HG03575 (cell line): ENCODE measurements at regions not wholly inside any gene's neighbourhood (a gene's known extent, or its start where the extent isn't known, plus 50 kb on each side); places are given as distances from the start of the nearest gene placed in this dataset.
A peak's percentile ranks its signal among the peaks of the same experiment; 100 is the strongest.

Source experiments
- ATAC-seq: cut with Tn5 transposase; IDR thresholded peaks from one replicate; pipeline ENCODE4 v1.9.1; 2021; ENCODE audit not compliant: unreplicated experiment, insufficient number of reproducible peaks, low FRiP score; ENCODE audit errors: extremely low read depth

DNA sequence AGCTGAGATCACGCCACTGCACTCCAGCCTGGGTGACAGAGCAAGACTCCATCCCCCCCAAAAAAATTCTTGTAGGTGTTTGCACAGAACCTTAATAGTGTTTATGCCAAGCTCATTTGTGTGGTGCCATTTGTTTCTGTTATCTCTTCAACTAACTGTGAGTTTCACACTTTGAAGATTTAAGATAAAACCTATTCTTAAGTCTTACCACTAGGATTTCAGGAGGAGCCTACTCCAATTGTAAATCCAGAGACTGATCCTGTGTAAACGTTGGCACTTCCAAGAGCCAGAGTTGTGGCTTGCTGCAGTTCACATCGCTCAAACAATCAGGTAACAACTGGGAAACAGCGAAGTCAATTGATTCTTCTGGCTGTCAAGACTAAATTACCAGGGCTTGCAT lies 242.4 kb upstream of the SATB1 start:
- no peak for ATAC-seq

DNA sequence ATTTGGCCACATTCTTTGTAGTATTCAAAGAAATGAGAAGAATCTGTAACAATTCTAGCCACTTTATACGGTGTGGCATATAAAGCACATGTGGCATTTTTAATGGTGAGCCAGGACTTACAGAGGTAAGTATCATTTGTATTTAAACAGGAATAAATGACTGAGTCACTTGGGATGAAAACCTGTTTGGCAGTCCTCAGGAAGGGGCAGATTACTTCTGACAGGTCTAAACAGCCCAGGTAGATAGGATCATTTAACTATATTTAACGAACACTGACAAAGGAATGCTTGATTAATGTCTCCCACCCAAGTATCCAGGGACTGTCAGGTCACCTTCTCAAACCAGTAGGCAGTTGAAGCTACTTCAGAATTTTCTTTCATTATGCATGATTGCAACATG lies 241.5 kb upstream of the SATB1 start:
- no peak for ATAC-seq

DNA sequence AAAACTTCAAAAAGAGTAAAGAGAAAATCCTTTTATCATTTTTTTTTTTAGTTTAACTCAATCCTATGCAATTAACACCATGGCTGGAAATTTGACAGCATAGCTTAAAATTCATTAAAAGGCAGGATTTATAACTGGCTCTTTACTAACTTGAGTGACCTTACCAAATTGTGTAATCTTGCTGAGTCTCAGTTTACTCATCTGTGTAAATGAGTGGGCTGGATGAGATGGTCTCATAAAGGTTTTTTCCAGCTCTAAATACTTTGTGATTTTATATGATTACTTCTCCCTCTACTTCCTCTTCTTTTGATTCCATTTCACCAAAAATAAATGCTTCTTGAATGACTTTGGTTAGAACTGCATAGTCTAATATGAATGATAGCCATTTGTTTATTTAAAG lies 234.9 kb upstream of the SATB1 start:
- ATAC-seq: no peak

DNA sequence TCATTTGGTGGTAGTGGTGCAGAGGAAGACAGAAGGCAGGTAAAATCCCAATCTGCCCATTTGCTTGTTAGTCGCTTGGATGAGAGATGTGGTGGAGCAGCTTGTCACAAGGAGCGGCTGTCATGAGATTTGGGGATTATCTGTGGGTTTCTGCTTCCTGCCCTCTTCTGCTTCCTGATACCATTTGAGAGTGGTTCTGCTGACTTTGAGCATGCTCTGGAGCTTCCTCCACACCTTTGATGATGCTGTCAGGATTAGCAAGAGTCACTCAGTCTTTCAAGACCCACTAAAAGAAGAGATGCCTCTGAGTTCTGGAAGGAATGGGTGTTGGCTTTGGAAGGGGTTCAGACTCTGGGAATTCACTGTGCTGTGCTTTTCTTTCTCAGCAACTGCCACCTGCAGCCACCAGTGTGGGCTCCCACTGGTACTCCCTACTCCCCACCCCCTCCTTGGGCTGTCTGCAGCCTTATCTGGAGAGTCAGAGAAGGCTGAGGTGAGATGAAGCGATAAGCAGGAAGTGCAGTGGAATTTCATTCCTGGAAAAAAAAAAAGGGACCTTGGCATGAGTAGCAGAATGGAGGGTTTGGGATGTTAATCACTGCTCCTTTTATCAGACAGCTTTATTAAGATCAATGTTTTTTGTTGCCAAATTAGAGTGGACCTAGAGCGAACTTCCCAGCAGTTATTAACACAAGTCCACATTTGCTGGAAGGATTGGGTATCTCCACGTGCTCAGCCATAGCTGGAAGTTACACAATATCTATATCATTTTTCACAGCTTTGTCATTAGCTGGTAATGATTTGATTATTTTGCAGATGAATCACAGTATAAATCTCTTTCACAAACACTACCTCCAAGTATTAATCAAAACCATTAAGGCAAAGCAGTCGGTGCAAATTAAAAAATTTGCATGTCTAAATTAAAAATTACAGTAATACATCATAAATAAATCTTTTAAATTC lies 233.0 kb upstream of the SATB1 start:
- ATAC-seq: no peak

DNA sequence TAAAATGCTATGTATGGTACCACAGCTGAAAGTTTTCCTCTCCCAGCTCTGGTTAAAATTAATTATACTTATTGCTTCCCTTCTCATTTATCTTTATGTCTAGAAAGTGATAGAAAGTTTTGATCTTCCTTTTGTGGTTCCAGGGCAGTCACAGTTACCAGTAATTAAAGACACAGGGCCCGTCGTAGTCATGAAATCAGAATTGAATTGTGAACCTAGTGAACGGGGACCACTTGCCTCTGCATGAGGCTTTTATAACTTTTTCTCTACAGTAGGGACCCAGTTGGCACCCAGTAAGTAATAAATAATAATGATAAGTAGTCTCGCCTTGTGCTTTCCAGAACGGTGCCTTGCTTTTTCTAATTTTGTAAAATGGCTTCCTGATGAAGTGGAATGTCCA lies 231.7 kb upstream of the SATB1 start:
- ATAC-seq: no peak

DNA sequence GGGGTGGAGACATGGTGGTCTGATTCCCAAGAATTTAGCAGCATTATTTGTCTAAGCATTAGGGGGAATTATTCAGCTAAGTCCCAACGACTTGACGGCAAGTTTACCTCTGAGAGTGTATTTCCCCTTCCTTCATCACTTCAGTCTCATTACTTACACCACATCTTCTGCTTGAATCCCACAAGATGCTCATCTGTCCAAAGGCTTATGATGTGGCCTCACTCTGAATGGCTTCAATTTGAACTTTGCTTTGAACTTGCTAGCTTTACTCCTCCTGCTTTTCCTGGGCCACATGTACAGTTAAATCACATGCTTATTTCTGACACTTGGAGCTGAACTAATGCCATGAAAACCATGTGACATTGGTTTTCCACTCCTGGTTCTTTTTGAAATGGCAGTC lies 231.3 kb upstream of the SATB1 start:
- no peak for ATAC-seq

DNA sequence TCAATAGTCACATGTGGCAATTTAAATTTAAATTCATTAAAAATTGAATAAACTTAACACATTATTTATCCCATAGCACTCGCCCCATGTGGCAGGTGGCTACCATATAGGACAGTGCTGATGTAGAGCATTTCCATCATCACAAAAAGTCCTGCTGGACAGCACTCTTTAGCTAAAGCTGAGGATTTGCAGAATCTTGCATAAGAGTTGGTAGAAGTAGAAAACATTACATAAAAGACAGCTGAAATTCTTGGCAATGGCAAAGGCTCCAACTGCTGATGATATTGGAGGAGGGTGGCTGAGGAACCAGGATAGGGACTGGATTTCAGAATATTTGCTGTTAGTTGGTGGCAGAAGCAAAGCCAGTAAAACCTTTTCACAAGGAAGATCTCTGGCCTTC lies 230.7 kb upstream of the SATB1 start:
- ATAC-seq: no peak

DNA sequence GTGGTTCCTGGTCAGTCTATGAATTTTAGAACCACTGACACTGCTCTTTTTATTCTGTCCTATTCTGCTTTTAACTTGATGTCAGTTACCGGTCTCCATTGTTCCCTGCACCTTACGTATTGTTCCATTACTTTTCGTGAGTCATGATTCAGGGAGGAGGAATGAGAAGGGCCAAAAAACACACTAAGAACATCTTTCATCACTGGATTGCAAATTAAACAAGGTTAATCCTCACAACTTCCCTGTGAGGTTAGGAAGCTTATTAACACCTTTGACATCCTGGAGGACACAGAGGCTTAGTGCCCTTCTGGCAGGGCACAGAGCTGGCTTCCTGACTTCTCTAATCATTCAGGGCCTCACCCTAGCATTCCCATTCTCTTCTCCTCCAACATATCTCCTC lies 227.6 kb upstream of the SATB1 start:
- ATAC-seq: no peak

DNA sequence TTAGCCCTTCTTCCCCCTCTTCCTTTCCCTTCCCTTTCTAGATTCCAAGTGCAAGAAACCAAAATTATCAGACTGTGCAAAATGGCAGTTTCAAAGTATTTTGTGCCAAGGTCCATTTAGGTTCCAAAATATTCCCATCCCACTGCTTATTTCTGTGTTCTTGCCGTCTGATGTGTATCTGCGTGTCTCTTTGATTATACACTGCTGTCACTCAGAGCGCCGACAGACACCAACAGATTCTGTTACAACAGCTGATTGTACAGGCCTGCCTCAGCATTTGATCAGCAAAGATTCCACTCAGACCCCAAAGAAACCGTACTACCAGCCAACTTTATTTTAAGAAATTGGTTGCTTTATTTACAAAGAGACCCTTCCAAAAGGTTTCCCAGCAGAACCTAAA lies 225.6 kb upstream of the SATB1 start:
- no peak for ATAC-seq

DNA sequence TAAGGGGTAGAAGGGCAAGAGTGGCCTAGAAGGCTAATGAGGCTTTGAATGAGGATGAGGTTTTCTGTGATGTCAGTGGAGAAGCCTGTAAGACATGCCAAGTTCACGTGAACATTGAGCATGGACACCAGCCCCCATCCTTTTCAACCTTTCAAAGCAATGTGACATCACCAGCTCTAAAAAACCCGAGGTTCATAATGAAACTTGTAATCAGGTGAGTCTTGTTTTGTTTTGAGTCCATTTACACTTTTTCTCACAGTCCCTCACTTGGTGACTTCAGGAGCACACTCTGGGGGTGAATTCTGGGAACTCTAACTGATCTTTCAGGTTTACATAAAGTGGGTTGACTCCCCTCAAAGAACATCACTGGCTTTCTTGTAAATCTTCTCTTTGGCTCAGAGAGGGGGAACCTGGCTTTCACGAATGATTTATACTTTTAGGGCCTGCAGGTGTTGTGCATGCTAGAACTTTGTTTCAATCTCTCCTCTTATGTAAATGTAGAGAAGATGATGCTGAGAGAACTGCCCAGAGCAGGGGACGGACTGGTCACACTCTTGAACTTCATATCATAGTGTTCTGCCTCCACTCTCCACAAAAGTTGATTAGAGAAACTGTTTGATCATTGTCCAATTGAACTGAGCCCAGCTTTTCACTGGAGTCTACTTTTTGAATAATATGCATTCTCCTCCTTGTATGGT lies 224.7 kb upstream of the SATB1 start:
- ATAC-seq: peak; percentile 73

DNA sequence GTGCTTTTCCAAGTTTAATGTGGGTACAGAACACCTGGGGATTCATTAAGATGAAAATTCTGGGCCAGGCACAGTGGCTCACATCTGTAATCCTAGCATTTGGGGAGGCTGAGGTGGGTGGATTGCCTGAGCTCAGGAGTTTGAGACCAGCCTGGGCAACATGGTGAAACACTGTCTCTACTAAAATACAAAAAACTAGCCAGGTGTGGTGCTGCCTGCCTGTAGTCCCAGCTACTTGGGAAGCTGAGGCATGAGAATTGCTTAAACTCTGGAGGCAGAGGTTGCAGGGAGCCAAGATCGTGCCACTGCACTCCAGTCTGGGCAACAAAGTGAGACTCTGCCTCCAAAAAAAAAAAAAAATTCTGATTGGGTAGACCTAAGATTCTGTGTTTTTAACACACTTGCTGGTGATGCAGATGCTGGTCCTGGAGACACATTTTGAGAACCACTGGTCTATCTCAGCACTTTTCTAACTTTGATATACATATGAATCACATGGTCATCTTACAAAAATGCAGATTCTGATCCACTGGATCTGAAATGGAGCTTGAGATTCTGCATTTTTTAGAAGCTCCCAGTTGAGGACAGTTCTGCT lies 223.8 kb upstream of the SATB1 start:
- no peak for ATAC-seq

DNA sequence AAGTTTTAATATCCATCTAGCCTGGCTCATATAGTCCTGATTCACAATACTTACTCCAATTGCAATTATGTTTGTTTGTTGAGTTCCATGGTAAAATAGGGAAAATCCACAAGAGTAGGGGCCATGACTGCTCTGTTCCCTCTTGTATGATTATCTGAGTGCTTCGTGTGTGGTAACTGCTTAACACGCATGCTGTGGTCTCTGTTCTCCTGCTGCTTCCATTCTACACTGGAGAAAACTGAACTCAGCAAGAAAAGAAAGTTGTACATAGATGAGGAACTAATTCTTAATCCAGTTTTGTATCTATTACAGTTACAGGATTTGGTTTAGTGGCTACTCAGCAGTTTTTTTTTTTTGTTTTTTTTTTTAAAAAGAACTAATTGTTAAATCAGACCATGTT lies 223.0 kb upstream of the SATB1 start:
- no peak for ATAC-seq

DNA sequence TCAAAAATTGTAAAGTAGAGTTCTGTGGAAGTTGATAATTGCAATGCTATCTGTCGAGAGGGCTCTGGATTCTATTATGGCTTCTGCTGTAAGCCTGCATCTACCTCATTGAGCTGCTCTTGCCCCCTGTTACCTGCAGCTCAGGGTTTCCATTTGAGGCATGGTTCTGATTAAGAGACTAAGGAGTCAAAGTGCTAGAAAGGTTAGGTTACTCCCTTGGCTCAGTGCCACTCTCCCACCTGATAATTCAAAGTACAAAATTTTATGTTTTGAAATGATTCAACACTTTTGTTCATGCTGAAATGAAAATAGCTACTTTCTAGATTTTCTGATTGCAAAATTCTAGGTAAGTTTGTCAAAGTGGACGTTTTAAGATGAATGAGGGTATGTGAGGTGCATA lies 220.5 kb upstream of the SATB1 start:
- no peak for ATAC-seq

DNA sequence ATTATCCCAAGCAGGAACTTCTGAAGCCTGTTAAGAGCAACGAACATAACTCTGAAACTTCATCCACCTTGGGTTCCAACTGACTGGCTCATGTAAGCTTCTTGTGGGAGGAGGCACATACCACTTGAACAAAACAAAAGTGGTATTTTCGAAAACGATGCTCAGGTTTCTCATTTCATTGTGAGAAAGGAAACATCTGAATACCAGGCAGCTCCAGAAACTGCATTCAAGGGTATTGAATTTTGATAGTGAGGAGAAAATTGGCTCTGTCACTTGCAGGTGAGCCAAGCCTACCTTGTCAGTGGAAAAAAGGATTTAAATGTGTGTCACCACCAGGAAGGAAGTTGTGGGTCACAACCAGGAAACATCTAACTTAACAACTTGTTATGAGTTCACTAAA lies 218.1 kb upstream of the SATB1 start:
- no peak for ATAC-seq

DNA sequence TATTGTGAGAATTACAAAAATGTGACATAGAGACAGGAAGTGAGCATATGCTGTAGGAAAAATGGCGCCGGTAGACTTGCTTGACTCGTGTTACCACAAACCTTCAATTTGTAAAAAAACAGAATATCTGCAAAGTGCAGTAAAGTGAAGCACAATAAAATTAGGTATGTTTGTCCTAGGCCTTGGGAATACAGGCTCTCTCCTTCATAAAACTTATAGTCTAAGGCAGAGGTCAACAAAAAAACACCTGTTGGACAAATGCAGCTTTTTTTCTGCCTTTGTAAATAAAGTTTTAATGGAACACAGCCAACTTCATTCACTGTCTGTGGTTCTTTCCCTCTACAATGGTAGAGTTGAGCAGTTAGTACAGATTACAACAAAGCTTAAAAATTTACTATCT lies 216.8 kb upstream of the SATB1 start:
- ATAC-seq: no peak

DNA sequence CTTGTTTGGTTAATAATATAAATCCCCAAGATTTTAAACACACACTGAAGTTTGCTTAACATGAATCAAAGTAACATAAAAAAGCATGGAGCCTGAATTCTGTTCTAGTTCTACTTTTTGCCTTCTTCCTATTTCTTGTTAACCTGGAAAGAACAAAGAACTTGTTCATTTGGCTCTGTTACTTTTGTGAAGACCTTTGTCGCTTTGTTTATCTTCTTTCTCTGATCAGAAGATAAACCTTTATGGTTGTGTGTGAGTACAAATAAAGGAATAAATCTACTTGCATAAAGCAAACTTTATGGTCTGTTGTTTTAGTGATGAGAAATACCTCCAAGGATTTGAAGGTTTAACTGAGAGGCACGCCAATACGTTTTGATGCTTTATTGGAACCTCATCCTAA lies 210.1 kb upstream of the SATB1 start:
- ATAC-seq: no peak

DNA sequence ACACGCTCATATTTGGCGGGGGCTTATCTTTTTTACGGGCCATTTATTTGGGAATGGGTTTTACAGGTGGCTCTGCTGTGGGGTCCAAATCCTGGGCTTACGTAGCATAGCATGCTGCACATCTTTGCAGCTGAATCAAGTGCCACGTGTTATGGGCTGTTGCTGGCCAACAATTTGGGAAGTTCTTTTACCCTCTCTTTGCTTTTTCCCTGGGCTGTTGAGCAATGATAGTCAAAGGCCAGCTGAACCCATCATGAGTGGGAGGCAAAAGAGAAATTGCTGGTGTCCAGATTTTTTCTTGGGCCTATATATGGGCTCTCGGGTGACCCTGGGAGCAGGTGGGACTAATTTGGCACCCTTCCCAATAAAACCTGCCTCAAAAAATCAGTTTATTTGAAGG lies 209.3 kb upstream of the SATB1 start:
- ATAC-seq: no peak

DNA sequence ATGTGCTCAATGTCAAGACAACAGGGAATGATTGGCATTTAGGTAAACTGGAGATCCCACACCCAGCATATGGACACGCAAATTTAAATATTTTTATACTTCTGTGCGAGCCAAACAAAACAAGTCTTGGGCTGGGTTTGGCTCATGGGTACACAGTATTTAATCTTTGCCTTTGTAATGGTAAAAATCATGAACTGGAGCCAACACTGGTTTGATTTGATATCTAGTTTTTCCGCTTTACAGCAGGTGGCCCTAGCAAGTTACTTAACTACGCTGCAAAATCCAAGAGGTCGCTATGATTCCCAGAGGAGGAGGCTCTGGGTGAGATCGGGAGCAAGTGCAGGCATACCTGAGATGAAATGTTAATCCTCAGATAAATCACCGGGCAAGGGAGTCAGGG lies 207.9 kb upstream of the SATB1 start:
- ATAC-seq: no peak

DNA sequence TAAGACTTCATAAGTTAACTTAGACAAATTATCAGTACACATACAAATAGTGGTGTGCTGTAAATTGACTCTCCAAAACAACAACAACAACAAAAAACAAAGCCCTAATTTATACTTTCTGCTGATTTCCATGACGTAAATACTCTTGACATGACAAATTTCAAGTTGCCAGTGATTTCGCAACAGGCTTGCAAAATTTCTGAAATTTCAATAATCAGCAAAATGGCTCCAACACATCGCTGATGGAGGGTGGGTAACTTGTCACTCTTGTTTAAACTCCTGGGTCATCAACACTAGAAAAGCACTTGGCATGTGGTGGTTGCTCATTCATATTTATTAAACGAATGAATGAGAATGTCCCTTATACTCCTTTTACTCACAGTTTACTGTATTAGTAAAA lies 205.2 kb upstream of the SATB1 start:
- no peak for ATAC-seq

DNA sequence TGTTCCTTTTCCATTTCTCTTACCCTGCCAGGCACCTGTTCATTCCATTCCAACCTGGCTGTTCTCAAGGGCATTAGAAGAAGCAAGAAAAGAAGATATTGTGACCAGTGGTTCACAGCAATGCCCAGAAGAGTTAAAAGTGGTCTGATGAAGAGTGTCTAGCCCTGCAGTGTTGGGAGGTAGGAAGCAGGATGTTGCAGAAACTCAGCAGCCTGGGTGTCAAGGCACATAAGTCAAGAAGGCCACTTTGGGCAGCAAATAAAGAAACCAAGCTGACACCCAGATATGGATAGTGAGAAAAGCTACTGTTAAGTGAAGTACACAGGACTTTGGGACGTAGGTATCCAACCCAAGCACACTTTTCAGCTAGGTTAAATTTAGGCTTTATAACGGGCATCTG lies 199.9 kb upstream of the SATB1 start:
- ATAC-seq: no peak
